ENCODE measurements at regions not wholly inside any gene's neighbourhood (a gene's known extent, or its start where the extent isn't known, plus 50 kb on each side); places are given as distances from the start of the nearest gene placed in this dataset.
"Not testable (repeated sequence)": the region's sequence is repeated elsewhere in the genome, so short reads cannot be mapped to it uniquely, and the experiment has no call there.

DNA sequence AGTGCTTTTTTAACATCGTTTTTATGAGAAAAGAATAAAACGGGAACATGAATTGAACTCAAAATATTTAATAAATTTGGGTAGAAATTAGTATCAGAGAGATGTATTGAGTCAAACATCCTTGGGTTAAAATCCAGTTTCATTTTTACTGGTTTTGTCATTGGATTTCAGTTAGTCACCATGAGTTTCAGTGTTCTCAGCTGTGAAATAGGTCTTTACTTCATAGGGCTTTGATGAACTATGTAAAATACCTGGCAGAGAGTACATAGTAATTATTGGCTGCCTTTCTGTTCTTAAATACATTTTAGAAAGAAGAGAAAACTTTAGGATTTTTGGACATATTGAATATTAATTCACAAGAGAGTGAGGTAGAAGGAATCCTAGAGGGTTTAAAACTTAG is 105.8 kb downstream of the TANC2 start:
- TF ChIP-seq, protein P1, sequence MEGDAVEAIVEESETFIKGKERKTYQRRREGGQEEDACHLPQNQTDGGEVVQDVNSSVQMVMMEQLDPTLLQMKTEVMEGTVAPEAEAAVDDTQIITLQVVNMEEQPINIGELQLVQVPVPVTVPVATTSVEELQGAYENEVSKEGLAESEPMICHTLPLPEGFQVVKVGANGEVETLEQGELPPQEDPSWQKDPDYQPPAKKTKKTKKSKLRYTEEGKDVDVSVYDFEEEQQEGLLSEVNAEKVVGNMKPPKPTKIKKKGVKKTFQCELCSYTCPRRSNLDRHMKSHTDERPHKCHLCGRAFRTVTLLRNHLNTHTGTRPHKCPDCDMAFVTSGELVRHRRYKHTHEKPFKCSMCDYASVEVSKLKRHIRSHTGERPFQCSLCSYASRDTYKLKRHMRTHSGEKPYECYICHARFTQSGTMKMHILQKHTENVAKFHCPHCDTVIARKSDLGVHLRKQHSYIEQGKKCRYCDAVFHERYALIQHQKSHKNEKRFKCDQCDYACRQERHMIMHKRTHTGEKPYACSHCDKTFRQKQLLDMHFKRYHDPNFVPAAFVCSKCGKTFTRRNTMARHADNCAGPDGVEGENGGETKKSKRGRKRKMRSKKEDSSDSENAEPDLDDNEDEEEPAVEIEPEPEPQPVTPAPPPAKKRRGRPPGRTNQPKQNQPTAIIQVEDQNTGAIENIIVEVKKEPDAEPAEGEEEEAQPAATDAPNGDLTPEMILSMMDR (IDR thresholded peaks at IDR 0.05; ENCODE audit: control insufficient read depth, extremely low read depth, insufficient read depth) = no peak

DNA sequence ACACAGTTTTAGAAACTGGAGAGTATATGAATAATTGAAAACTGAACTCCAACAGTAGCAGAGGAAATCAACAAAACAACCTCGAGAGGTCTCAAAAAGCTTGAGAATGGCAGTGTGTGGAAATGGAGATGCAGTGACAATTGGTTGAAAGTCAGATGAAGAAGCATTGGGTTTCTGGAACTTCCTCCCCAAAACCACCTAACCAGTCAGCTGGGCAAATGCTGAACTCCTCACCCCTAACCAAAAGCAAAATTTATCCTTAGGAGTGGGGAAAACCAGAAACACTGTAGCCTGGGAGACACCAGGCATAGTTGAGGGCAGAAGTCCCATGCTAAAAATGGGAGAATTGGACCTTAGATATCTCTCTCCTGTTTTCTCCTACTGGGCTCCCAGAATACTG is 109.9 kb downstream of the TANC2 start:
- no peak for DNase-seq (ENCODE audit: low read depth)
- H3K4me3 ChIP-seq (ENCODE audit: low read depth, low read length) = no peak overlapping the region
- TF ChIP-seq, protein P1 (IDR thresholded peaks at IDR 0.05; ENCODE audit: control insufficient read depth, extremely low read depth, insufficient read depth) = no peak

More for the DNA sequence above, 105.8 kb downstream of the TANC2 start:
- no peak overlapping the region for H3K4me3 ChIP-seq (ENCODE audit: low read depth, low read length)
- DNase-seq (ENCODE audit: low read depth) = no peak

DNA sequence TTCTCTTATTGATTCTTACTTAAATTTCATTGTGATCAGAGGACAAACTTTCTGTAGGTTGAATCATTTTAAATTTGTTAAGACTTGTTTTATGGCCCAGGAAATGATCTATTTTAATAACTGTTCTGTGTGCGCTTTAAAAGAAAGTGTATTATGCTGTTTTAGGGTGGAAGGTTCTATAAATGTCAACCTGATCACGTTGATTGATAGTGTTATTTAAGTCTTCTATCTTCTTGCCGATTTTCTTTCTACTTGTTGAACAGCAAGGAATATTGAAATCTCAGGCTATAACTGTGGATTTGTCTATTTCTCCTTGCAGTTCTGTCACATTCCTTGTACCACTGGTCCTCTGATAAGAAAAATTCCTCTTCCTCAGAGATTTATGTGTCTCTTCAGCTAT is 112.7 kb downstream of the TANC2 start:
- TF ChIP-seq, protein P1 (IDR thresholded peaks at IDR 0.05; ENCODE audit: control insufficient read depth, extremely low read depth, insufficient read depth) = no peak
- no peak overlapping the region for H3K4me3 ChIP-seq (ENCODE audit: low read depth, low read length)
- DNase-seq (ENCODE audit: low read depth) = no peak

DNA sequence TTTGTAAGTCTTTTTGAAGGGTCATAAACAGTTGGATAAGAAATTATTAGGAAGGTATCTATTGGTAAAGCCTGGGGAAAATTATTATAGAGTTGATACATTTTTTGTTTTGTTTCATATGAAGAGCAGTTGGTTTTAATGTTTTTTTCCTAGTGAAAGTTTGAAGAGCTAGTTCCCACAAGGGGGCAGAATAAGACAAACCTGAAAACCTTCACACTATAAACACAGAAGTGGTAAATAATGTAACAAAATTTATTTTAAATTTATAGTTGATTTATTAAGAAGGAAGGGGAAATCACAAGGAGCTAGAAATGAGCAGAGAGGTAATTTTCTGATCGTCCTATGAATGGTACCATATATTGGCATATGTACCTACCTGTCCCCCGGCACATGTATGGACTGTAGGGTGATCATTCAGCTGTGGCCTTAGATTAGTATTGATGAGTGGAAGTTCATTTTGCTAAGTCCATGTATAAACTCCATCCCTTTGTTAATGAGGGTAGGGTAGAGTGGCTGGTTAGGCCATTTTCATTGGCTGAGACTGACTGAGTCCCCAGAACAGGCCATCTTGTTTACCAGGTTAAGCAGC is 116.3 kb downstream of the TANC2 start:
- peak; percentile 17 for DNase-seq (ENCODE audit: low read depth)
- TF ChIP-seq, protein P1 (IDR thresholded peaks at IDR 0.05; ENCODE audit: control insufficient read depth, extremely low read depth, insufficient read depth) = peak; percentile 50
- no peak overlapping the region for H3K4me3 ChIP-seq (ENCODE audit: low read depth, low read length)

DNA sequence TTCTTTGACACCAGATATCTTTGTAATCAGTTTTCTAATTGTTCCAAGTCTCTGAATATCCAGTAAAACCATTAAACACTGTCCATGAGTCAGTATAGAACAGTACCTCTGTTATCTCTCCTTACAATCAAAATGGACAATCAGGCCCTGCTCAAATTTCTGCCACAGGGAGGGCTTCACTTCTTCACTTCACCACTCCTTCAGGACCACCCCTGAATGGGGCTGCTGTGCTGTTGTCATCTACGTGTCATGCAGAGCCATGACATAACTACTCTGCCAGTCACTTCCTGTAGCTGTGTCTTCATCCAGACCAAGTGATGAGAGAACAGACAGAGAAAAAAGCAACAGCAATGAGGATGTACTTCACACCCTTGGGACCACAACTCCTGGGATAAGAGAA is 116.9 kb downstream of the TANC2 start:
- no peak overlapping the region for H3K4me3 ChIP-seq (ENCODE audit: low read depth, low read length)
- TF ChIP-seq, protein P1 (IDR thresholded peaks at IDR 0.05; ENCODE audit: control insufficient read depth, extremely low read depth, insufficient read depth) = no peak
- no peak for DNase-seq (ENCODE audit: low read depth)

DNA sequence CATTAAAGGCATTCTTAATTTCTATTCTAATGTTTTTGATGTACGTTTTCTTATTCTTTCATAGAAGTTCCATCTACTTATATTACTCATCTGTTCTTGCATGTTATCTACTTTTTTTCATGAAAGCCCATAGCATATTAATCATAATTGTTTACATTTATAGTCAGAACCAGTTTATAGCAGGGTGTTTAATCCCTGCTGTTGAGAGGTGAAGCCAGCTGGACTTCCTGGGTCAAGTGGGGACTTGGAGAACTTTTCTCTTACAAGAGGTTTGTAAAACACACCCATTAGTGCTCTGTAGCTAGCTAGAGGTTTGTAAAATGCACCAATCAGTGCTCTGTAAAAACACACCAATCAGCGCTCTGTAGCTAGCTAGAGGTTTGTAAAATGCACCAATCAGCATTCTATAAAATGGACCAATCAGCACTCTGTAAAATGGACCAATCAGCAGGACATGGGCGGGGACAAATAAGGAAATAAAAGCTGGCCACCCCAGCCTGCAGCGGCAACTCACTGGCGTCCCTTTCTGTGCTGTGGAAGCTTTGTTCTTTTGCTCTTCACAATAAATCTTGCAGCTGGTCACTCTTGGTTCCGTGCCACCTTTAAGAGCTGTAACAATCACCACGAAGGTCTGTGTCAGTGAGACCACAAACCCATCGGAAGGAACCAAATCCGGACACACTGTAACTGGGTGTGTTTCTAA is 120.6 kb downstream of the TANC2 start:
- H3K4me3 ChIP-seq (ENCODE audit: low read depth, low read length) = no peak overlapping the region
- peak; percentile 61 for DNase-seq (ENCODE audit: low read depth)
- TF ChIP-seq, protein P1 (IDR thresholded peaks at IDR 0.05; ENCODE audit: control insufficient read depth, extremely low read depth, insufficient read depth) = no peak

DNA sequence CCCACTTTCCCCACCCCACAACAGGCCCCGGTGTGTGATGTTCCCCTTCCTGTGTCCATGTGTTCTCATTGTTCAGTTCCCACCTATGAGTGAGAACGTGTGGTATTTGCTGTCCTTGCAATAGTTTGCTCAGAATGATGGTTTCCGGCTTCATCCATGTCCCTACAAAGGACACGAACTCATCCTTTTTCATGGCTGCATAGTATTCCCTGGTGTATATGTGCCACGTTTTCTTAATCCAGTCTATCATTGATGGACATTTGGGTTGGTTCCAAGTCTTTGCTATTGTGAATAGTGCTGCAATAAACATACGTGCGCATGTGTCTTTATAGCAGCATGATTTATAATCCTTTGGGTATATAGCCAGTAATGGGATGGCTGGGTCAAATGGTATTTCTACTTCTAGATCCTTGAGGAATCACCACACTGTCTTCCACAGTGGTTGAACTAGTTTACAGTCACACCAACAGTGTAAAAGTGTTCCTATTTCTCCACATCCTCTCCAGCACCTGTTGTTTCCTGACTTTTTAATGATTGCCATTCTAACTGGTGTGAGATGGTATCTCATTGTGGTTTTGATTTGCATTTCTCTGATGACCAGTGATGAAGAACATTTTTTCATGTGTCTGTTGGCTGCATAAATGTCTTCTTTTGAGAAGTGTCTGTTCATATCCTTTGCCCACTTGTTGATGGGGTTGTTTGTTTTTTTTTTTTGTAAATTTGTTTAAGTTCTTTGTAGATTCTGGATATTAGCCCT is 124.5 kb downstream of the TANC2 start:
- H3K4me3 ChIP-seq (ENCODE audit: low read depth, low read length); DNase-seq (ENCODE audit: low read depth): not testable (repeated sequence)

DNA sequence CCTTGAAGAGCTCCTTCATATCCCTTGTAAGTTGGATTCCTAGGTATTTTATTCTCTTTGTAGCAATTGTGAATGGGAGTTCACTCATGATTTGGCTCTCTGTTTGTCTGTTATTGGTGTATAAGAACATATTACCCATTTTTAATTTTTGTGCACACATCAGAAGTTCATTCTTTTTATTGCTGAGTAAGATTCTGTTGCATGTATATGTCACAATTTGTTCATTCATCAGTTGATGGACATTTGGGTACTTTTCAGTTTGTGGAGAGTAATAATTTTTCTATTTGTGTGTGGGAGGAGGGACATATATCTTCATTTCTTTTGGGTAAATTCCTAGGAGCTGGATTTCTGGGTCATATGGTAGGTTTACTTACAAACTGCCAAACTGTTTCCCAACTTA is 125.9 kb downstream of the TANC2 start:
- DNase-seq (ENCODE audit: low read depth); H3K4me3 ChIP-seq (ENCODE audit: low read depth, low read length): not testable (repeated sequence)
